ENCODE measurements at regions not wholly inside any gene's neighbourhood (a gene's known extent, or its start where the extent isn't known, plus 50 kb on each side); places are given as distances from the start of the nearest gene placed in this dataset.
A peak's percentile ranks its signal among the peaks of the same experiment; 100 is the strongest.

GRCh38 chr7:115707258-115708012 is 323.1 kb downstream of the TFEC start:
- no peak overlapping the region for H3K4me3 Mint-ChIP-seq
- 93% methylated on average over 3 of the region's 12 CpGs for WGBS (ENCODE audit: insufficient coverage)

DNA sequence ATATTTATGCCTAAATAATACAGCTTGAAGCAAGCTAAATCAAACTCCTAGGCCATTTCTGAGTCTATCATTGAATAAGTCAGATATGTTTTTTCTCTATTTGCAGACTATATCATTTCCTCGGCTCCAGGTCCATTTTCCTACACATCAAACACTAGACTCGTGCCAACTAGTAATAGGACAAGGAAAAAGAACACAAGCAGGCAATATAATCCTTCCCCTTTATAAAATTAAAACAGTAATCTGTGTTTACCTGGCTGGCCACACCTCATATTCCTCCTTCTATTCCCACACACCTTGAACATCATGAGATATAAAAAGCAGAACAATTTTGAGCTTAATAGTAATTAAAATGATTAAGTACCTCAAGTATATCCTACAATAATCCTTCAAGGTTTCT is 325.7 kb downstream of the TFEC start:
- Histone ChIP-seq H3K9ac (ENCODE audit: low read length) (no peak overlapping the region), H3K27ac (ENCODE audit: low read length in 2 of 2) (no peak overlapping the region)

More at GRCh38 chr7:115707258-115708012, 323.1 kb downstream of the TFEC start:
- no peak overlapping the region for H3K9ac ChIP-seq (ENCODE audit: low read length)
- H3K79me2 ChIP-seq (ENCODE audit: control insufficient read depth, insufficient read depth, low read length): no peaks in the 10 kb centered on the region
- DNase-seq (peak; percentile 6), ATAC-seq (ENCODE audit: low read depth) (no peak)
- H4K20me1 ChIP-seq (ENCODE audit: control insufficient read depth, insufficient read depth, low read length, poor library complexity, severe bottlenecking): no peaks in the 10 kb centered on the region
- H3K9me3 Mint-ChIP-seq (ENCODE audit: insufficient read depth): no peaks in the 10 kb centered on the region
- ChIA-PET POLR2A (no interaction called here), CTCF (interaction anchor here (0.7 to 2.2 kb wide), 2 partner anchors 12 to 842 kb away, joined by 3 to 12 read pairs; no protein-coding TSS in a partner anchor)
- H3K36me3 ChIP-seq (replicated peaks in 1 of 2; ENCODE audit: control extremely low read depth in 1 of 2, control insufficient read depth in 1 of 2, extremely low read depth in 1 of 2, insufficient read depth in 2 of 2, low read length in 1 of 2): no peaks in the 10 kb centered on the region
- H3K9me3 ChIP-seq (ENCODE audit: control extremely low read depth in 1 of 3, control insufficient read depth in 2 of 3, insufficient read depth in 1 of 3, low read length in 2 of 3): no peaks in the 10 kb centered on the region
- no peaks in the 10 kb centered on the region for H3K4me1 ChIP-seq (ENCODE audit: control insufficient read depth in 2 of 2, insufficient read depth in 2 of 2, low read length in 2 of 2)
- intact Hi-C loops (cut with micrococcal nuclease): loop anchor here (2.0 kb wide), 1 partner anchor 1681 kb away; no protein-coding TSS in a partner anchor
- no peak overlapping the region for H2AFZ ChIP-seq (ENCODE audit: insufficient read depth, low read depth, low read length, poor library complexity, severe bottlenecking)
- H3K27me3 Mint-ChIP-seq: no peaks in the 10 kb centered on the region
- H3K4me3 ChIP-seq (ENCODE audit: control extremely low read depth in 1 of 5, extremely low read depth in 1 of 5, insufficient read depth in 1 of 5, low read depth in 2 of 5, low read length in 4 of 5): no peak overlapping the region
- H3K27ac Mint-ChIP-seq: no peak overlapping the region
- no peaks in the 10 kb centered on the region for H3K4me1 Mint-ChIP-seq
- no peak overlapping the region for H3K4me2 ChIP-seq (replicated peaks; ENCODE audit: low read depth, low read length, poor library complexity, severe bottlenecking)
- TF ChIP-seq, protein P1, sequence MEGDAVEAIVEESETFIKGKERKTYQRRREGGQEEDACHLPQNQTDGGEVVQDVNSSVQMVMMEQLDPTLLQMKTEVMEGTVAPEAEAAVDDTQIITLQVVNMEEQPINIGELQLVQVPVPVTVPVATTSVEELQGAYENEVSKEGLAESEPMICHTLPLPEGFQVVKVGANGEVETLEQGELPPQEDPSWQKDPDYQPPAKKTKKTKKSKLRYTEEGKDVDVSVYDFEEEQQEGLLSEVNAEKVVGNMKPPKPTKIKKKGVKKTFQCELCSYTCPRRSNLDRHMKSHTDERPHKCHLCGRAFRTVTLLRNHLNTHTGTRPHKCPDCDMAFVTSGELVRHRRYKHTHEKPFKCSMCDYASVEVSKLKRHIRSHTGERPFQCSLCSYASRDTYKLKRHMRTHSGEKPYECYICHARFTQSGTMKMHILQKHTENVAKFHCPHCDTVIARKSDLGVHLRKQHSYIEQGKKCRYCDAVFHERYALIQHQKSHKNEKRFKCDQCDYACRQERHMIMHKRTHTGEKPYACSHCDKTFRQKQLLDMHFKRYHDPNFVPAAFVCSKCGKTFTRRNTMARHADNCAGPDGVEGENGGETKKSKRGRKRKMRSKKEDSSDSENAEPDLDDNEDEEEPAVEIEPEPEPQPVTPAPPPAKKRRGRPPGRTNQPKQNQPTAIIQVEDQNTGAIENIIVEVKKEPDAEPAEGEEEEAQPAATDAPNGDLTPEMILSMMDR (IDR thresholded peaks at IDR 0.05): no peak
- TF ChIP-seq EZH2 (IDR thresholded peaks at IDR 0.05; ENCODE audit: borderline replicate concordance, insufficient read depth, low read depth, low read length, poor library complexity, severe bottlenecking): no peak
- no peak overlapping the region for H3K27ac ChIP-seq (ENCODE audit: low read length in 2 of 2)
- no peaks in the 10 kb centered on the region for H3K27me3 ChIP-seq (replicated peaks in 1 of 4; ENCODE audit: control extremely low read depth in 1 of 4, control insufficient read depth in 3 of 4, insufficient read depth in 4 of 4, low read length in 3 of 4)

More for the DNA sequence above, 325.7 kb downstream of the TFEC start:
- DNase-seq: no peak
- Histone ChIP-seq H3K4me2 (replicated peaks; ENCODE audit: low read depth, low read length, poor library complexity, severe bottlenecking) (no peak overlapping the region), H4K20me1 (ENCODE audit: control insufficient read depth, insufficient read depth, low read length, poor library complexity, severe bottlenecking) (no peaks in the 10 kb centered on the region), H2AFZ (ENCODE audit: insufficient read depth, low read depth, low read length, poor library complexity, severe bottlenecking) (no peak overlapping the region), H3K36me3 (replicated peaks in 1 of 2; ENCODE audit: control extremely low read depth in 1 of 2, control insufficient read depth in 1 of 2, extremely low read depth in 1 of 2, insufficient read depth in 2 of 2, low read length in 1 of 2) (no peaks in the 10 kb centered on the region), H3K9me3 (ENCODE audit: control extremely low read depth in 1 of 3, control insufficient read depth in 2 of 3, insufficient read depth in 1 of 3, low read length in 2 of 3) (no peaks in the 10 kb centered on the region), H3K79me2 (ENCODE audit: control insufficient read depth, insufficient read depth, low read length) (no peaks in the 10 kb centered on the region), H3K4me3 (ENCODE audit: control extremely low read depth in 1 of 5, extremely low read depth in 1 of 5, insufficient read depth in 1 of 5, low read depth in 2 of 5, low read length in 4 of 5) (no peak overlapping the region), H3K4me1 (ENCODE audit: control insufficient read depth in 2 of 2, insufficient read depth in 2 of 2, low read length in 2 of 2) (no peaks in the 10 kb centered on the region), H3K27me3 (replicated peaks in 1 of 4; ENCODE audit: control extremely low read depth in 1 of 4, control insufficient read depth in 3 of 4, insufficient read depth in 4 of 4, low read length in 3 of 4) (no peaks in the 10 kb centered on the region)
- intact Hi-C loops (cut with micrococcal nuclease): no loop called here
- no peak for ATAC-seq (ENCODE audit: low read depth)
- WGBS (ENCODE audit: insufficient coverage): no CpG with 5 or more reads among the region's 2 CpGs
- Mint-ChIP-seq H3K9me3 (ENCODE audit: insufficient read depth) (no peaks in the 10 kb centered on the region), H3K4me1 (no peaks in the 10 kb centered on the region), H3K27me3 (no peaks in the 10 kb centered on the region), H3K4me3 (no peak overlapping the region), H3K27ac (no peak overlapping the region)
- CTCF ChIA-PET: no interaction called here
- POLR2A ChIA-PET: no interaction called here
- TF ChIP-seq EZH2 (IDR thresholded peaks at IDR 0.05; ENCODE audit: borderline replicate concordance, insufficient read depth, low read depth, low read length, poor library complexity, severe bottlenecking): no peak
- TF ChIP-seq, protein P1 (IDR thresholded peaks at IDR 0.05): no peak
